Skeletal muscle satellite cell (primary cell): ENCODE measurements at regions not wholly inside any gene's neighbourhood (a gene's known extent, or its start where the extent isn't known, plus 50 kb on each side); places are given as distances from the start of the nearest gene placed in this dataset.
"Not testable (repeated sequence)": the region's sequence is repeated elsewhere in the genome, so short reads cannot be mapped to it uniquely, and the experiment has no call there.

ENCODE experiments used
- H3K27me3 ChIP-seq: 2 replicates; pipeline ENCODE4 v1.7.0; 2013; ENCODE audit warnings: low read length; ENCODE audit not compliant: control insufficient read depth, insufficient read depth
- H3K36me3 ChIP-seq: 2 replicates; pipeline ENCODE4 v1.7.0; 2013; ENCODE audit warnings: mild to moderate bottlenecking, control low read depth, low read length; ENCODE audit not compliant: insufficient read depth
- H3K4me1 ChIP-seq: 2 replicates; pipeline ENCODE4 v1.7.0; 2013; ENCODE audit warnings: low read length; ENCODE audit not compliant: control insufficient read depth, insufficient read depth
- H3K4me2 ChIP-seq: 2 replicates; pipeline ENCODE4 v1.7.0; 2013; ENCODE audit warnings: mild to moderate bottlenecking, low read length
- H3K4me3 ChIP-seq: 2 replicates; pipeline ENCODE4 v1.7.0; 2013; ENCODE audit warnings: low read length
- H3K9ac ChIP-seq: 2 replicates; pipeline ENCODE4 v1.7.0; 2013; ENCODE audit warnings: mild to moderate bottlenecking, low read depth, low read length, moderate library complexity
- H3K9me3 ChIP-seq: replicated peaks from 2 replicates; pipeline ENCODE4 v1.7.0; 2013; ENCODE audit warnings: mild to moderate bottlenecking, control low read depth, low read length

DNA sequence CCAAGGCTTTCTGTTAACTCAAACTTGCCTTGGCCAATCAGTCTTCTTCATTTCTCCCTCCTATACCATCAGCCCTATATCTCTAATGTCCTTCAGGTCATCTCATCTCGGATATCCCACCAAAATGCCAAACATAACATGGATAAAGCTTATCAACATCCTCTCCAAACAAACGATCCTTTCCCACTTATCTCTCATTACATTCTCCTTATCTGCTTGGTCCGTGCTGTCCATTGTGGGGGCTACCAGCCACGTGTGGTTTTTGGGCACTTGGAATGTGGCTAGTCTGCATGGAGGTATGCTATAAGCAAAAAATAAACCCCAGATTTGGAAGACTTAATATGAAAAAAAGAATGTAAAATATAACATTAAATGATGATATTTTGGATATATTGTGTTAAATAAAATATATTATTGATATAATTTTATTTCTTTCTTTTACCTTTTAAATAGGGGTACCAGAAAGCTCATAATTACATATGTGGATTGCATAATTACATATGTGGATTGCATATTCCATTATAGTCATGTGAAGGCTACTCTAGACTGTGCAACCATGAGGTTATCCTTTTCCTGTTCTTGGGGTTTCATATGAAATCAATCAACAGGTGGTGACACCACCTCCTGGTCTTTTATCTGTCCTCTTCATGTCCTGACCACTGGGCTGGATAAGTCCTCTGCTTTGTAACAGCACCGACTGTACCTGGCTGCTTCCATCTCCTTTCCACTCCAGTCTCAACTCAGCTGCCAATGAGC, 123.0 kb downstream of the CD83 start:
- Histone ChIP-seq H3K27me3 (peaks cover 6% of the 10 kb centered on the region), H3K4me2 (no peak overlapping the region), H3K9me3 (no peaks in the 10 kb centered on the region), H3K9ac (no peak overlapping the region), H3K4me3 (no peak overlapping the region), H3K36me3 (no peaks in the 10 kb centered on the region), H3K4me1 (no peaks in the 10 kb centered on the region)

DNA sequence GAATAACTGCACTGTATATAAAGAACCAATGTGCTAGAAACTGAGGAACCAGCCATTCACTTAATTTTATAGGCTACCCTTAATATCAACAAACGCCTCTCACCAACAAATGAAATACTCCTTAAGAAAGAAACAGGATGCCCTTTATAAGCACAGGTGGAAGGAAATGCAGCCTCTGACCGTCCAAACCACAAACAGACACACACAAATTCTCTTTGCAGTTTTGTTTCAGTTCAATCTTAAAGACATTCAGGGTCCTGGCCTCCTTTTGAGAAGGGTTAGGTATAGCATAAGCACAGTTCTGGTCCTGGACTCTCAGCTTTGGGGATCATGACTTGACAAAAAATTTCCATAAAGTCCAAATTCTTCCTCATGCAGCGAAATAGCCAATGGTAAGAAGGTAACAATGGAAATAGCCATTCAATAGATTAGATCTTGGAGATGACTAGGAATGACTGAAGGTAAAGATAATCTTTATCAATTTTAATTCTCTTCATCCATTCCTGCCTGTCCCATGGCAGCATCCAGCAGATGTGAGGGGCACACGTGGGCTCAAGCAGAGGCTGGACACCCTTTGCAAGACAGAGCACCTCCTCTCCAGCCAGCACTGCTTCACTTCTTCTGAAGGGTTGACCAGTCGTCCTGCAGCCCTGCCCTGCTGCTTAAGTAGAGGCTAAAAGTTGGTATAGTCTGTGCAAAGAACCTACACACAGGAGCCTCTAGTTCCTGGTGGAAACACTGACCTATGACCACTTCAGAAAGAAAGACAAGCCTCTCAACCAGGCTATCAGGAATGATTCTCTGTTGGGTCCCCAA, 123.9 kb downstream of the CD83 start:
- Histone ChIP-seq H3K4me1 (no peaks in the 10 kb centered on the region), H3K4me3 (no peak overlapping the region), H3K9ac (no peak overlapping the region), H3K36me3 (no peaks in the 10 kb centered on the region), H3K27me3 (peaks cover 12% of the 10 kb centered on the region), H3K4me2 (no peak overlapping the region), H3K9me3 (no peaks in the 10 kb centered on the region)

DNA sequence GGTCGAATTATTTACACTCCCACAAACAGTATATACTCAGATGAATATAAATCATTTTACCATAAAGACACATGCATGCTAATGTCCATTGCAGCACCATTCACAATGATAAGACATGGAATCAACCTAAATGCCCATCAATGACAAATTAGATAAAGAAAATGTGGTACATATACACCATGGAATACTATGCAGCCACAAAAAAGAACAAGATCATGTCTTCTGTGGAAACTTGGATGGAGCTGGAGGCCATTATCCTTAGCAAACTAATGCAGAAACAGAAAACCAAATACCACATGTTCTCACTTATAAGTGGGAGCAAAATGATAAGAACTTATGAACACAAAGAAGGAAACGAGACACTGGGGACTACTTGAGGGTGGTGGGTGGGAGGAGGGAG, 125.3 kb downstream of the CD83 start:
- not testable (repeated sequence) for H3K4me2 ChIP-seq, H3K27me3 ChIP-seq, H3K4me1 ChIP-seq, H3K9ac ChIP-seq, H3K36me3 ChIP-seq, H3K4me3 ChIP-seq, H3K9me3 ChIP-seq

DNA sequence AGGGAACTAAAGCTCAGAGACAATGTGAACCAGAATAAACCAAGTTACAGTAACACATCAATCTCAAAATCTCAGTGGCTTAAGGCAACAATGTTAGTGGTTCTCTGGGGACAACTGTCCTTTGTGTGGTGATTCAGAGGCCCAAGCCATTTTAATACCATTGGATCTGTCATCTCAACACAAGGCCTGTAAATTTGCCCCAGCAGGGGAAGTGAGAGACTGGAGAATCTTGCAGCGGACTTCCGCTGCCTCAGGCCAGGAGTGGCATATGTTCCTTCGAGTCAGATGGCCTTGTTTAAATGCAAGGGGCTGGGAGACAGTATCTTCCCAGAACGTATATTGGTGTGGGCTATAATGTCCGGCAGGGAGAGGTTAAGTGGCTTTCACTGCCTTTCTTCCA, 126.0 kb downstream of the CD83 start:
- H3K27me3 ChIP-seq, result peaks cover 7% of the 10 kb centered on the region
- H3K36me3 ChIP-seq, result no peaks in the 10 kb centered on the region
- no peak overlapping the region for H3K9ac ChIP-seq
- no peaks in the 10 kb centered on the region for H3K4me1 ChIP-seq
- no peak overlapping the region for H3K4me3 ChIP-seq
- H3K9me3 ChIP-seq, result no peaks in the 10 kb centered on the region
- no peak overlapping the region for H3K4me2 ChIP-seq

DNA sequence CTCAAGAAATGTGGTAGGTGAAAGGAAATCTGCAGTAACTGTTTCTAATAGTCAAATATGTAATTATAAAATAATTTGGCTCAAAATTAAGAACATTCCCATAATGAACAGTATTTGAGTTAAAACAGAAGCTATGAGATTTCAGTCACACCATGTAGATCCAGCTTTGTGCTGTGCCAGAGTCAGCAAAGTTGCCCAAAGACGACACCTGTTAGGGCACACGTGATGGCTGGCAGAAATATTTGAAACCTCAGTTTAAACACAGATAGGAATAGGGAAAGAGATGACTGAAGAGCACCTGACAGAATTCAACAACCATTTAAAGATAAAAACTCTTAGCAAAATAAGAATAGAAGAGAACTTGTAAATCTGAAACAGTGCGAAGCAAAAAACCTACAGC, 129.3 kb downstream of the CD83 start:
- Histone ChIP-seq H3K27me3 (peaks cover 7% of the 10 kb centered on the region), H3K4me2 (no peak overlapping the region), H3K4me3 (no peak overlapping the region), H3K4me1 (no peaks in the 10 kb centered on the region), H3K36me3 (no peaks in the 10 kb centered on the region), H3K9ac (no peak overlapping the region), H3K9me3 (no peaks in the 10 kb centered on the region)

- H3K36me3 ChIP-seq, result no peaks in the 10 kb centered on the region
- H3K9ac ChIP-seq, result no peak overlapping the region
- no peaks in the 10 kb centered on the region for H3K4me1 ChIP-seq
- no peak overlapping the region for H3K4me3 ChIP-seq
- H3K9me3 ChIP-seq, result no peaks in the 10 kb centered on the region
- H3K27me3 ChIP-seq, result peaks cover 5% of the 10 kb centered on the region
- no peak overlapping the region for H3K4me2 ChIP-seq
These were observed 133.0 kb downstream of the CD83 start for GRCh38 chr6:14250573-14250972.

DNA sequence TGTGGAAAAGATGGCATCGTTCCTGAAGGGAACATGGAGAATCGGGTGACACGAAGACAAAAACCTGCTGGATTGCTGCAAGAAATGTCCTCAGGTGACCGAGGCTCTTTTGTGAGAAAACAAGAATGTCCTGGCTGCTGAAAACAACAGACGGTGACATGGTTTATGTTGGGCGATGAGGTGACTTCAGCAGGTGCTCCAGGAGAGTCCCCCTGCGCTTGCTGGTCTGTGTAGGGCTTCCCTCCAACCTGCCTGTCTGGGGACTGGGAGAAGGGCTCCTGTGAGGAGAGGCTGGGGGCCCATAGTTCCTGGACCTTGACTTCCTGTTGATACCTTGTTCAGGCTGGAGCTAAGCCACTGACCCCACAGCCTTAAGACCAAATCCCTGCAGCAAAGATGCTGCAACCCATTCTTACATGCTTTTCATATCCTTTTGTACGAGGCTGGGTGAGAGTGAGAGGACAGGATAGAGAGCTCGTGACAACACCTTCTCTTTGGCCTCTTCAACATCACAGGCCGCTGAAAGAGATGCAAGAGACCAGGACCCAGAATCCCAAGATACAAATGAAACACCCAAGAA, 134.8 kb downstream of the CD83 start:
- Histone ChIP-seq H3K27me3 (no peaks in the 10 kb centered on the region), H3K4me3 (no peak overlapping the region), H3K4me2 (no peak overlapping the region), H3K4me1 (no peaks in the 10 kb centered on the region), H3K9ac (no peak overlapping the region), H3K9me3 (no peaks in the 10 kb centered on the region), H3K36me3 (no peaks in the 10 kb centered on the region)

GRCh38 chr6:14254505-14254904, 136.9 kb downstream of the CD83 start:
- Histone ChIP-seq H3K36me3 (no peaks in the 10 kb centered on the region), H3K9ac (no peak overlapping the region), H3K4me2 (no peak overlapping the region), H3K9me3 (no peaks in the 10 kb centered on the region), H3K27me3 (no peaks in the 10 kb centered on the region), H3K4me1 (no peaks in the 10 kb centered on the region), H3K4me3 (no peak overlapping the region)

DNA sequence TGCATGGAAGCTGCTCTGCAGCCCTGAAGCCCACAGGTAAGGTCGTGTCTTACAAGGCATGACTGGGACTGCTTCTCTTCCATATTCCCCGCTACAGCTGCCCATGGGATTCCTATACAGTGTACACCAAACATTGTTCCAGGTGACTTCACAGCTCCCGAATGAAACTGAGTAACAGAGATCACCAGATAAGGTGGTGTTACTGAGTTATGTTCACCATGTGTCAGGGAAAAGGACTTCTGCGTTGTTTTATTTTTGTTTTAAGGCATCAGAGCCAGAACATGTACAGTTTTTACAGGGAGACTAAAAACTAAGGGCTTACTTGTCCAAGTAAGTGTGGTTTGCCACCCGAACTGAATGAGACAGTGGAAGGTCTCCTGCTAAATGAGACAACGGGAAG, 138.3 kb downstream of the CD83 start:
- Histone ChIP-seq H3K4me2 (no peak overlapping the region), H3K36me3 (no peaks in the 10 kb centered on the region), H3K4me1 (no peaks in the 10 kb centered on the region), H3K9ac (no peak overlapping the region), H3K27me3 (no peaks in the 10 kb centered on the region), H3K4me3 (no peak overlapping the region), H3K9me3 (no peaks in the 10 kb centered on the region)

DNA sequence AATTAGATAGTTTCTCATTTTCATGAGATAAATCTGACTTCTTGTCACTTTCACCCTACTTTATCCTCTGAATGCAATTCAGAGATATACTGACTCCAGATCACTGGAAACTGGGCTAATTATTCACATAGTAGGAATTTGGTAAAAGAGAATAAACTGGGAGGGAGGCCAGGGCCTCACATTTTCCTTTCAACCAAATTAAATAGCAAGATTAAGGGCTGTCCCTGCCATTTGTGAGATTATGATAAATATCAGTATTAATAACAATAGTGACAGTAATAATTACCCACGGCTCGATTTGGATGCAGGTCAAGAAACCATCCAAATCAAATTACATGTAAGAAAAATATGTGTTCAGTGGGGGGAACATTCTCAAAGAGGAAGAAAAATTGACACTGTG, 140.5 kb downstream of the CD83 start:
- H3K27me3 ChIP-seq, result no peaks in the 10 kb centered on the region
- no peak overlapping the region for H3K9ac ChIP-seq
- H3K4me3 ChIP-seq, result no peak overlapping the region
- no peaks in the 10 kb centered on the region for H3K36me3 ChIP-seq
- no peak overlapping the region for H3K4me2 ChIP-seq
- no peaks in the 10 kb centered on the region for H3K9me3 ChIP-seq
- H3K4me1 ChIP-seq, result no peaks in the 10 kb centered on the region

DNA sequence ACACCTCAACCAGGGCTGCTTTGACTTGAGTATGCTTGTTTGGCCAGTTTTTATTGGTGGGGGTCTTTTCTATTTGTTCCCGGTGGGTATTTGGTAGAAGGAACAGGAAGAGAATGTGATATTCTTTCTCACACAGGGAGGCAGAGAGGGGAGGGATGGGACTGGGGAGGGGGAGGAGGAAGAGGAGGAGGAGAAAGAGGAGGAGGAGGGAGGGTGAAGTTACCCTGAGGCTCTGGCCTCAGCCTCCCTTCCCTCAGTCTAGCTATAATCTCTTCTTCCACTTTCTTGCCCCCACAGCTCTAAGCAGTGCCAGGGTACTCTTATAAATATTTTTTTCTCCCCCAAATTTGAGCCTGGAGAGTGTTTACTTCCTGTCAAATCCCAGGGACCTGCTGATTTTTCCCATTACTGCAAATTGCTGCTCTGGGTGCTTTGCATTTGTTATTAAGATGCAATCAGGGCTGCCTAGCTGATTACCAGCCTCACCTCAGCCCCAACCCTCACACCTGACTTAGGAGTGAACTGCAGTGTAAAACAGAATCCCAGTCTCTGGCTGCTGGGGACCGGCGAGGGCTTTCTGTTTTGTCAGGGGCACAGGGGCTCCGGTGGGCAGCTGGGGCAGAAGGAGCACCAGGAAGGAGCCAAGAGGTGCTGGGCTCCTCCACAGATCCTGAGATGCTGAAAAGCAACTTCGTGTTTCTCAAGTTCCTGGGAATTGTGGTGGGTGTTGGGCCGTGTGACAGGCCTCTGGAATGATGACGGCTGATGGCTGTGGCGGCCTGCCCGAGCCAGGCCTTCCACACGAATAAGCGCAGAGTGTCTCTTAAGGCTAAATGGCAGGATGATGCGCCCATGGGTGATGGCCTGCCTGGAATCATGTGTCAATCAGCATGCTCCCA, 141.4 kb downstream of the CD83 start:
- no peak overlapping the region for H3K9ac ChIP-seq
- H3K27me3 ChIP-seq, result no peaks in the 10 kb centered on the region
- H3K4me2 ChIP-seq, result no peak overlapping the region
- peaks cover 4% of the 10 kb centered on the region for H3K9me3 ChIP-seq
- no peak overlapping the region for H3K4me3 ChIP-seq
- no peaks in the 10 kb centered on the region for H3K4me1 ChIP-seq
- H3K36me3 ChIP-seq, result no peaks in the 10 kb centered on the region
